IMR-90 (cell line): ENCODE measurements at regions not wholly inside any gene's neighbourhood (a gene's known extent, or its start where the extent isn't known, plus 50 kb on each side); places are given as distances from the start of the nearest gene placed in this dataset.

Experiments
- ATAC-seq: fragments of 200-7000 bp; cut with Tn5 transposase; 2 replicates; pipeline ENCODE4 v1.9.1; 2020; ENCODE audit warnings: low read depth, mild to moderate bottlenecking, moderate library complexity
- BruUV-seq: library from RNA; stranded (reverse); fragments of 400-500 nt; replicated peaks from 2 replicates; lab custom pipeline; 2021; lab: Mats Ljungman, UMichigan
- CTCF ChIA-PET: fragments of 300-600 bp; formaldehyde crosslinking; extraction: SDS; loops from one replicate; lab custom pipeline; 2021; ENCODE audit warnings: antibody characterized with exemption; lab: Yijun Ruan, JAX
- POLR2A ChIA-PET: fragments of 300-600 bp; sonication (Branson Sonifier 250); formaldehyde crosslinking; loops from one replicate; lab custom pipeline; 2022; ENCODE audit warnings: antibody characterized with exemption; ENCODE audit not compliant: unreplicated experiment; lab: Charles Lee
- DNase-seq: peaks from one replicate; pipeline ENCODE4 v3.0.0; 2013
- H2AFZ ChIP-seq: replicated peaks from 2 replicates; pipeline ENCODE3; 2013; ENCODE audit warnings: low read length, mild to moderate bottlenecking; ENCODE audit not compliant: poor library complexity
- H2AK5ac ChIP-seq: 2 replicates; pipeline ENCODE4 v1.6.1; 2013; ENCODE audit warnings: low read depth, low read length, inconsistent platforms
- H2AK9ac ChIP-seq: replicated peaks from 2 replicates; pipeline ENCODE3; 2013; ENCODE audit warnings: mild to moderate bottlenecking, low read depth, low read length, moderate library complexity; ENCODE audit not compliant: poor library complexity
- H2BK120ac ChIP-seq: 2 replicates; pipeline ENCODE4 v1.6.1; 2013; ENCODE audit warnings: low read depth, low read length, inconsistent platforms
- H2BK15ac ChIP-seq: 3 replicates; pipeline ENCODE4 v1.6.1; 2013; ENCODE audit warnings: low read depth, low read length, inconsistent platforms
- H2BK20ac ChIP-seq: 2 replicates; pipeline ENCODE4 v1.6.1; 2013; ENCODE audit warnings: low read depth, mild to moderate bottlenecking, inconsistent platforms, low read length, moderate library complexity
- H2BK5ac ChIP-seq: 2 replicates; pipeline ENCODE4 v1.6.1; 2013; ENCODE audit warnings: mild to moderate bottlenecking, low read depth, low read length, inconsistent platforms; ENCODE audit not compliant: poor library complexity, severe bottlenecking
- H3K14ac ChIP-seq: replicated peaks from 2 replicates; pipeline ENCODE4 v1.6.1; 2013; ENCODE audit warnings: low read depth, low read length, inconsistent platforms
- H3K18ac ChIP-seq: 2 replicates; pipeline ENCODE4 v1.6.1; 2013; ENCODE audit warnings: low read depth, low read length, control low read depth
- H3K23ac ChIP-seq: 2 replicates; pipeline ENCODE4 v1.6.1; 2013; ENCODE audit warnings: low read depth, low read length, inconsistent platforms
- H3K27ac ChIP-seq: 2 replicates; pipeline ENCODE4 v1.5.1; 2013; ENCODE audit warnings: mild to moderate bottlenecking, control low read depth, low read length; ENCODE audit not compliant: insufficient read depth
- H3K27me3 ChIP-seq: 2 replicates; pipeline ENCODE4 v1.6.1; 2013; ENCODE audit warnings: low read length; ENCODE audit not compliant: control insufficient read depth, insufficient read depth
- H3K36me3 ChIP-seq: 2 replicates; pipeline ENCODE4 v1.6.1; 2013; ENCODE audit warnings: low read length, mixed read lengths; ENCODE audit not compliant: control insufficient read depth, insufficient read depth
- H3K4ac ChIP-seq: 2 replicates; pipeline ENCODE4 v1.6.1; 2013; ENCODE audit warnings: low read depth, low read length, inconsistent platforms
- H3K4me1 ChIP-seq: 2 replicates; pipeline ENCODE4 v1.6.1; 2013; ENCODE audit warnings: low read length, mixed read lengths; ENCODE audit not compliant: control insufficient read depth, insufficient read depth
- H3K4me2 ChIP-seq: 2 replicates; pipeline ENCODE4 v1.6.1; 2013; ENCODE audit warnings: low read depth, mild to moderate bottlenecking, control low read depth, low read length, moderate library complexity
- H3K4me3 ChIP-seq: 2 replicates; pipeline ENCODE4 v1.5.1; 2013; ENCODE audit warnings: low read depth, mild to moderate bottlenecking, control low read depth, low read length, moderate library complexity; ENCODE audit not compliant: insufficient read depth
- H3K56ac ChIP-seq: 2 replicates; pipeline ENCODE4 v1.6.1; 2013; ENCODE audit warnings: low read length, inconsistent platforms; ENCODE audit not compliant: insufficient read depth; ENCODE audit errors: extremely low read depth
- H3K79me1 ChIP-seq, 2 experiments: 2 replicates each; pipeline ENCODE4 v1.6.1; 2013; ENCODE audit warnings: low read length in 2 of 2, inconsistent platforms in 1 of 2, low read depth in 1 of 2
- H3K9ac ChIP-seq: 2 replicates; pipeline ENCODE4 v1.6.1; 2013; ENCODE audit warnings: low read depth, low read length, control low read depth
- H3K9me1 ChIP-seq: 2 replicates; pipeline ENCODE4 v1.6.1; 2013; ENCODE audit warnings: low read length, inconsistent platforms; ENCODE audit not compliant: insufficient read depth
- H3K9me3 ChIP-seq: 2 replicates; pipeline ENCODE4 v1.6.1; 2013; ENCODE audit warnings: low read length; ENCODE audit not compliant: control insufficient read depth, insufficient read depth
- H4K20me1 ChIP-seq: 2 replicates; pipeline ENCODE4 v1.6.1; 2013; ENCODE audit warnings: low read length, inconsistent platforms; ENCODE audit not compliant: insufficient read depth
- H4K5ac ChIP-seq: 2 replicates; pipeline ENCODE4 v1.6.1; 2013; ENCODE audit warnings: mild to moderate bottlenecking, low read depth, low read length, control low read depth
- H4K8ac ChIP-seq, 2 experiments: 2 replicates each; pipeline ENCODE4 v1.6.1; 2013; ENCODE audit warnings: low read depth in 2 of 2, low read length in 2 of 2, control low read depth in 1 of 2, inconsistent platforms in 1 of 2
- H4K91ac ChIP-seq: 2 replicates; pipeline ENCODE4 v1.6.1; 2013; ENCODE audit warnings: low read depth, low read length, inconsistent platforms; ENCODE audit not compliant: insufficient read depth
- BHLHE40 ChIP-seq: fragments of 150-350 bp; IDR thresholded peaks from 2 replicates; pipeline ENCODE4 v1.6.1; 2016; ENCODE audit warnings: mild to moderate bottlenecking, low read depth, low read length
- CEBPB ChIP-seq: IDR thresholded peaks from 2 replicates; pipeline ENCODE4 v1.6.1; 2012; ENCODE audit warnings: low read depth, low read length, improper control_type of control experiment
- FOS ChIP-seq: fragments of 150-350 bp; IDR thresholded peaks from 2 replicates; pipeline ENCODE4 v1.6.1; 2016; ENCODE audit warnings: low read depth, low read length
- MAFK ChIP-seq: IDR thresholded peaks from 2 replicates; pipeline ENCODE4 v1.6.1; 2012; ENCODE audit warnings: low read depth, low read length, improper control_type of control experiment
- MAZ ChIP-seq: IDR thresholded peaks from 2 replicates; pipeline ENCODE4 v1.6.1; 2012; ENCODE audit warnings: low read depth, mild to moderate bottlenecking, low read length, improper control_type of control experiment, moderate library complexity, borderline replicate concordance
- MXI1 ChIP-seq: IDR thresholded peaks from 2 replicates; pipeline ENCODE4 v1.6.1; 2012; ENCODE audit warnings: low read depth, mild to moderate bottlenecking, low read length, moderate library complexity, borderline replicate concordance
- POLR2A ChIP-seq: IDR thresholded peaks from 2 replicates; pipeline ENCODE4 v1.6.1; 2012; ENCODE audit warnings: mild to moderate bottlenecking, low read depth, low read length
- RAD21 ChIP-seq: IDR thresholded peaks from 2 replicates; pipeline ENCODE4 v1.6.1; 2012; ENCODE audit warnings: low read length, improper control_type of control experiment
- RCOR1 ChIP-seq: IDR thresholded peaks from 2 replicates; pipeline ENCODE4 v1.6.1; 2012; ENCODE audit warnings: mild to moderate bottlenecking, low read length, improper control_type of control experiment; ENCODE audit not compliant: insufficient replicate concordance
- RFX5 ChIP-seq: IDR thresholded peaks from 2 replicates; pipeline ENCODE4 v1.8.0; 2012; ENCODE audit warnings: low read depth, mild to moderate bottlenecking, low read length, moderate library complexity
- SMC3 ChIP-seq: fragments of 150-350 bp; IDR thresholded peaks from 2 replicates; pipeline ENCODE4 v1.6.1; 2016; ENCODE audit warnings: low read depth, mild to moderate bottlenecking, antibody characterized with exemption, low read length, moderate library complexity
- USF2 ChIP-seq: fragments of 150-350 bp; IDR thresholded peaks from 2 replicates; pipeline ENCODE4 v1.6.1; 2017; ENCODE audit warnings: mild to moderate bottlenecking, antibody characterized with exemption, low read length, low read depth
- WGBS, 2 experiments: methylation state at CpG; one replicate each; pipeline versions ENCODE4 v1.1.5 to v1.1.7; 2013; ENCODE audit warnings: missing lambda C conversion rate in 2 of 2; ENCODE audit not compliant: insufficient read length in 1 of 2; ENCODE audit errors: extremely low coverage in 2 of 2; 5-methylcytosine and 5-hydroxymethylcytosine counted together
- dilution Hi-C: fragments of 300-500 bp; cut with HindIII; formaldehyde crosslinking; loops from one replicate; pipeline ENCODE4 v1.14.3; 2018; ENCODE audit warnings: low sequenced_read_pairs; ENCODE audit not compliant: unreplicated experiment
- in situ Hi-C: fragments of 300-500 bp; cut with MboI; formaldehyde crosslinking; loops from 3 replicates; pipeline ENCODE4 v1.14.3; 2019; ENCODE audit warnings: low sequenced_read_pairs, inconsistent platforms, mixed read lengths
- intact Hi-C: fragments of 100-400 bp; cut with micrococcal nuclease; formaldehyde crosslinking; loops from 2 replicates; pipeline ENCODE4 v1.10.0; 2022
- TF ChIP-seq, protein P1 (sequence below): fragments of 150-350 bp; IDR thresholded peaks from 2 replicates; pipeline ENCODE4 v1.6.1; 2016; ENCODE audit warnings: low read depth, mild to moderate bottlenecking, low read length, moderate library complexity, borderline replicate concordance

GRCh38 chr6:30005482-30005881 is 55.6 kb upstream of the POLR1H start:
- Histone ChIP-seq H2BK120ac (no peak overlapping the region), H2AK9ac (no peak overlapping the region), H4K5ac (no peak overlapping the region), H3K4me2 (no peak overlapping the region), H4K8ac (no peak overlapping the region), H4K91ac (no peak overlapping the region), H3K4me1 (no peaks in the 10 kb centered on the region; the same call in 1 of the 2 replicates), H3K4me3 (no peak overlapping the region), H3K9ac (no peak overlapping the region), H3K56ac (no peak overlapping the region), H2BK15ac (no peak overlapping the region), H3K79me1 (no peaks in the 10 kb centered on the region), H2AFZ (no peak overlapping the region), H2BK20ac (no peak overlapping the region), H3K23ac (no peak overlapping the region), H3K14ac (no peak overlapping the region), H3K36me3 (no peaks in the 10 kb centered on the region), H3K27me3 (peaks cover 36% of the 10 kb centered on the region), H4K20me1 (no peaks in the 10 kb centered on the region), H3K9me1 (no peaks in the 10 kb centered on the region), H3K4ac (no peak overlapping the region), H3K18ac (no peak overlapping the region), H3K27ac (no peak overlapping the region), H2AK5ac (no peak overlapping the region), H3K9me3 (no peaks in the 10 kb centered on the region), H2BK5ac (no peak overlapping the region)
- in situ Hi-C loops (loop anchor here (5.0 to 25.0 kb wide), 2 partner anchors 158 to 268 kb away; no protein-coding TSS in a partner anchor), dilution Hi-C loops (no loop called here), intact Hi-C loops (no loop called here)
- no peak for ATAC-seq
- peak; percentile 7 for DNase-seq
- CTCF ChIA-PET: interaction anchor here (1.2 kb wide), 1 partner anchor 352 kb away, joined by 3 read pairs; no protein-coding TSS in a partner anchor
- WGBS, 2 experiments: 50% methylated on average over 2 of the region's 3 CpGs; no CpG with 5 or more reads in 1 of the 2 experiments
- no TSS peak for BruUV-seq
- POLR2A ChIA-PET: no interaction called here
- TF ChIP-seq CEBPB (no peak), RFX5 (no peak), FOS (no peak), RCOR1 (no peak), MAZ (no peak), MAFK (no peak), BHLHE40 (no peak), SMC3 (no peak), USF2 (no peak), MXI1 (no peak), POLR2A (no peak), RAD21 (no peak)
- TF ChIP-seq, protein P1, sequence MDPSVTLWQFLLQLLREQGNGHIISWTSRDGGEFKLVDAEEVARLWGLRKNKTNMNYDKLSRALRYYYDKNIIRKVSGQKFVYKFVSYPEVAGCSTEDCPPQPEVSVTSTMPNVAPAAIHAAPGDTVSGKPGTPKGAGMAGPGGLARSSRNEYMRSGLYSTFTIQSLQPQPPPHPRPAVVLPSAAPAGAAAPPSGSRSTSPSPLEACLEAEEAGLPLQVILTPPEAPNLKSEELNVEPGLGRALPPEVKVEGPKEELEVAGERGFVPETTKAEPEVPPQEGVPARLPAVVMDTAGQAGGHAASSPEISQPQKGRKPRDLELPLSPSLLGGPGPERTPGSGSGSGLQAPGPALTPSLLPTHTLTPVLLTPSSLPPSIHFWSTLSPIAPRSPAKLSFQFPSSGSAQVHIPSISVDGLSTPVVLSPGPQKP: no peak
